ENCODE measurements at regions not wholly inside any gene's neighbourhood (a gene's known extent, or its start where the extent isn't known, plus 50 kb on each side); places are given as distances from the start of the nearest gene placed in this dataset.

GRCh38 chr5:114252226-114252625 lies 109.6 kb upstream of the KCNN2 start:
- no peak for DNase-seq (ENCODE audit: low read depth)

DNA sequence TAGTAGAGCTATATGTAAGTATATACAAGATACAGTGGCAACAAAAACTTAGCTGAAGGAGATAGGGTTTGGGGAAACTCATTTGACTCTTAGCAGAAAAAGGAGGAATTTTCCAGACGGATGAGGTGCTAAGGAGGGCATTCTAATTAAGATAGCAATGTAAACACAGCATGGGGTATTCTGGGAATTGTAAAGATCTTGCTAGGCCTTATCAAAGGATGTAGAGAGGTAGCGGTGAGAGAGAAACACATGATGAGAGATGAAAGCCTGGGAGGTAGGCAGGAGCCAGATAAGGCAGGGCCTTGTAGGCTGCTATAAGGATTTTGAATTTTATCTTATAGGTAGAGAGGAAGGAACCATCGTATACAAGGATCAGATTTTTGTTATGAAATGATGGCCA lies 106.6 kb upstream of the KCNN2 start:
- DNase-seq (ENCODE audit: low read depth): no peak

DNA sequence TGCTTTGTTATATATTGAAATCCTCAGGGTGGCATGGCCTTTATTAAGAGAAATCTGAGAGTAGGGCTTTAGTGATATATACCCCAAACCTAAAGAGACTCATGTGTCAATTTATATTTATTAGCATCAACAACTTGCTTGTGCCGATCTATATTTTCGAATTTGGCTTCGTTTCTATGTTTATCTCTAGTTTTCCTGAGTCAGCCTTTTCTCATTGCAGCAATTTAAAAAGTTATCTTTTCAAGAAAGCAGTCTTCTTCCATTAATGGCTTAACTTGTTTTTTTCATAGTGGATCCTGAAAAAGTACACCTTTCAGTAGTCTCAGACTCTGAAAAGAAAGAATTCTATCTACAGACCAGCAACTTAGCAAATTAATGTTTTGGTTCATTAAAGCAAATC lies 99.9 kb upstream of the KCNN2 start:
- DNase-seq (ENCODE audit: low read depth): no peak

DNA sequence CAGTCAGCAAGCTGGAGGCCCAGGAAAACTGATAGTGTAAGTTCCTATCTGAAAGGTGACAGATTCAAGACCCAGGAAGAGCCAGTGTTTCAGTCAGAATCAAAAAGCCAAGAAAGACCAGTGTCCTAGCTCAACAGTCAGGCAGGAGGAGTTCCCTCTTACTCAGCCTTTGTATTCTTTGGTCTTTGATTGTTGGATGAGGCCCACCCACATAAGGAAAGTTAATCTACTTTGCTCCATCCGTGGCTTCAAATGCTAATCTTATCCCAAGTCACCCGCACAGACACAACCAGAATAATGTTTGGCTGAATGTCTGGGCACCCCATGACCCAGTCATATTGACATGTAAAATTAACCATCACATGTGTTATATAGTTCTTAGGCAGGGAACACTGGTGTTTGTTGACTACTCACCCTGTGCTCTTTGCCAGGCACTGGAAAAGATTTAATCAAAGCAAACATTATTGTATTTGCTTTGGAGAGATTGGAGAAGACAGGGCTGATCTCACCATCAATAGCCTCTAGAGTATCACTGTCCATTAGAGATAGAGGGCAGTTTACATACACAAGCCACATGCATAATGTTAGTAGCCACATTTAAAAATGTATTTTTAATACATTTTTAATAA lies 96.3 kb upstream of the KCNN2 start:
- no peak for DNase-seq (ENCODE audit: low read depth)

GRCh38 chr5:114266374-114266773 lies 95.5 kb upstream of the KCNN2 start:
- DNase-seq (ENCODE audit: low read depth): no peak

GRCh38 chr5:114296191-114296590 lies 65.7 kb upstream of the KCNN2 start:
- no peak for DNase-seq (ENCODE audit: low read depth)

DNA sequence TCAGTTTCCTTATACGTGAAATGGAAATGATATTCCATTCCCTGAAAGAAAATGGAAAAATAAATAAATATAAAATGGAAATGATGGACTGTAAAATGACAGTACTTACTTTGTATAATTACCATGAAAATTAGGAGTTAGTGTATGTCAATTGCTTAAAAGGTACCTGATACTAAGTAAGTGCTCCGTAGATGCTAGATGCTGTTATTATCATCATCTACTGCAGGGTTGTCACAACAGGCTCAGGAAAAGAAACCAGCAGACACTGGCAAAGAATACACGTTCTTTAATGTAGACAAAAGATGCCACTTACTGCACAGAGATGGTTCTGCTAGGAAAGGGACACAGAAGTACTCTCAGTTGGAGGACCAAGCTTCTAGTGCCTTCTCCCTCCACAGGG lies 64.0 kb upstream of the KCNN2 start:
- no peak for DNase-seq (ENCODE audit: low read depth)

- DNase-seq (ENCODE audit: low read depth): no peak
Observed at GRCh38 chr5:114305402-114306207, 56.3 kb upstream of the KCNN2 start.

GRCh38 chr5:114308017-114308416 lies 53.9 kb upstream of the KCNN2 start:
- no peak for DNase-seq (ENCODE audit: low read depth)

GRCh38 chr5:114308508-114308907 lies 53.4 kb upstream of the KCNN2 start:
- DNase-seq (ENCODE audit: low read depth): no peak

- DNase-seq (ENCODE audit: low read depth): no peak
Observed at GRCh38 chr5:114310666-114311065, 51.2 kb upstream of the KCNN2 start.

- DNase-seq (ENCODE audit: low read depth): no peak
Observed at GRCh38 chr5:114311281-114311680, 50.6 kb upstream of the KCNN2 start.

GRCh38 chr5:114311968-114312367 lies 49.9 kb upstream of the KCNN2 start:
- no peak for DNase-seq (ENCODE audit: low read depth)
